Astrocyte of the spinal cord (primary cell): ENCODE measurements at regions not wholly inside any gene's neighbourhood (a gene's known extent, or its start where the extent isn't known, plus 50 kb on each side); places are given as distances from the start of the nearest gene placed in this dataset.

Source experiments
- DNase-seq: peaks from one replicate; pipeline ENCODE4 v3.0.0; 2011; ENCODE audit warnings: low read depth, low spot score
- H3K4me3 ChIP-seq: 2 replicates; pipeline ENCODE4 v1.5.1; 2011; ENCODE audit warnings: low read depth, mild to moderate bottlenecking, low read length, moderate library complexity
- in situ Hi-C: cut with HindIII; loops from 2 replicates; pipeline ENCODE4 v1.10.0; 2017; ENCODE audit warnings: low sequenced_read_pairs
- TF ChIP-seq, protein P1 (sequence below): IDR thresholded peaks from 2 replicates; pipeline ENCODE4 v1.5.1; 2012; ENCODE audit warnings: low read depth, mild to moderate bottlenecking, low read length, inconsistent platforms

DNA sequence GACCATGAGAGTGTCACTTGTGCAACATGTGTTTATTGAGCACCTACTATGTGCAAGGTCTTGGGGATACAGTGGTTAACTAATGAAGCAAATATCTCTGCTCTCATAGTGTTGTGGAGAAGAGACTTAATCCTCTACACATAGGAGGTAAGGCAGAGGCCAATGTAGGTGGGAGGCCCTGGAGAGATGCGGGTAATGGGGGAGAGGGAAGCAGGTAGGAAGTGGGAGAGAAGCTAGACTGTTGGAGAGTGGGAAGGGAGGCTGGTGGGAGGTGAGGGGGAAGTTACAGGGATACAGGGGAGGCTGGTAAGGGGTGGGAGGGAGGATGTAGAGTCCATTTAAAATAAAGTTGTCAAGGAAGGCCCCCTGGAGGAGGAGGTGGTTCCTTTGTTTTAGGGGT lies 240.0 kb downstream of the MIAT start:
- H3K4me3 ChIP-seq: no peak overlapping the region

DNA sequence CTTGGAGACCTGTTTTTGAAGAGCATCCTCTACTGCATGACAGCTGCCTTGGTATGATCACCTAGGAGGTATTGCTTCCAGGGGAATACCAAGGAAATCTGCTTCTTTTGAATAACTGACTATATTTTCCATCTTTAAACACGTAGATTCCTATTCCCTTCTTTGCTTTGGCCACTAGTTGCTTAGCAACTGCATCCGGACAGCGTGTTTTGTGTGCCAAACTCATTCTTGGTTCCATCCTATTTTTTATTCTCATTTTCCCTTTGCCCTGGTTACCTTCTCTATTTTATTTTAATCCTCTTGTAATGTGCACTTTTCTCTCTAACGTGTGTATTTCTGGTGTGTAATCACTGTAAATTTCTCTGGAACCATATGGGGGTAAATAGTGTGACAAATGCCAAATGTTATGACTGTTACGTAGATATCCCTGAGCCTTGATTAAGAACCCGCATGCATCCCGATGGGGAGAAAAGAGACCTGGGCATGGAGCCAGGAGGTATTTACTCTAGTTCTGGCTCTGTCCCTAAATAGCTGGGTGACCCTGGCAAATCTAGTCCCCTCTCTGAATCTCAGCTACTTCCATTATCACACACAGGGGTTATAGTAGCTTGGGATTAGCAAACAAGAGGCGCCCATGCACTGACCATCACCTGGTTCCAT lies 241.7 kb downstream of the MIAT start:
- no peak overlapping the region for H3K4me3 ChIP-seq
- in situ Hi-C loops: no loop called here
- no peak for DNase-seq
- TF ChIP-seq, protein P1, sequence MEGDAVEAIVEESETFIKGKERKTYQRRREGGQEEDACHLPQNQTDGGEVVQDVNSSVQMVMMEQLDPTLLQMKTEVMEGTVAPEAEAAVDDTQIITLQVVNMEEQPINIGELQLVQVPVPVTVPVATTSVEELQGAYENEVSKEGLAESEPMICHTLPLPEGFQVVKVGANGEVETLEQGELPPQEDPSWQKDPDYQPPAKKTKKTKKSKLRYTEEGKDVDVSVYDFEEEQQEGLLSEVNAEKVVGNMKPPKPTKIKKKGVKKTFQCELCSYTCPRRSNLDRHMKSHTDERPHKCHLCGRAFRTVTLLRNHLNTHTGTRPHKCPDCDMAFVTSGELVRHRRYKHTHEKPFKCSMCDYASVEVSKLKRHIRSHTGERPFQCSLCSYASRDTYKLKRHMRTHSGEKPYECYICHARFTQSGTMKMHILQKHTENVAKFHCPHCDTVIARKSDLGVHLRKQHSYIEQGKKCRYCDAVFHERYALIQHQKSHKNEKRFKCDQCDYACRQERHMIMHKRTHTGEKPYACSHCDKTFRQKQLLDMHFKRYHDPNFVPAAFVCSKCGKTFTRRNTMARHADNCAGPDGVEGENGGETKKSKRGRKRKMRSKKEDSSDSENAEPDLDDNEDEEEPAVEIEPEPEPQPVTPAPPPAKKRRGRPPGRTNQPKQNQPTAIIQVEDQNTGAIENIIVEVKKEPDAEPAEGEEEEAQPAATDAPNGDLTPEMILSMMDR: no peak

More for the DNA sequence above, 240.0 kb downstream of the MIAT start:
- TF ChIP-seq, protein P1: no peak
- no peak for DNase-seq
- in situ Hi-C loops: no loop called here

DNA sequence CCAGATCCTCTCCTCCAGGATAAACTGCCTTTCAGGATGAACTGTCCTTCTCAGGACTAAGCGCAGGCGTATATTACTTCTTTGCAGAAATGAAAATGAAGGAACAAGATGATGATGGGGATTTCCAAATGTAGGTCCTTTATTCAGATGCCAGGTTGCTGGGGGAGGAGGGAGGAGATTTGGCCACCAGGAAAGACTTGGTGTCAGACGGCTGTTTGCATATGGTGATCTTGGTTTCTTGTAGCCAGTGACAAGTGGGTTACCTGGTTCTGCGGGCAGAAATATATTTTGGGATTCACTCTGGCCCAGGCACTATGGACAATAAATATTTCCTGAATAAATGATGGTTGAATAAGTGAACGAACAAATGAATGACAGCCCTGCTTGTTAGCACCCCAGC lies 243.4 kb downstream of the MIAT start:
- in situ Hi-C loops: no loop called here
- no peak for DNase-seq
- H3K4me3 ChIP-seq: no peak overlapping the region

DNA sequence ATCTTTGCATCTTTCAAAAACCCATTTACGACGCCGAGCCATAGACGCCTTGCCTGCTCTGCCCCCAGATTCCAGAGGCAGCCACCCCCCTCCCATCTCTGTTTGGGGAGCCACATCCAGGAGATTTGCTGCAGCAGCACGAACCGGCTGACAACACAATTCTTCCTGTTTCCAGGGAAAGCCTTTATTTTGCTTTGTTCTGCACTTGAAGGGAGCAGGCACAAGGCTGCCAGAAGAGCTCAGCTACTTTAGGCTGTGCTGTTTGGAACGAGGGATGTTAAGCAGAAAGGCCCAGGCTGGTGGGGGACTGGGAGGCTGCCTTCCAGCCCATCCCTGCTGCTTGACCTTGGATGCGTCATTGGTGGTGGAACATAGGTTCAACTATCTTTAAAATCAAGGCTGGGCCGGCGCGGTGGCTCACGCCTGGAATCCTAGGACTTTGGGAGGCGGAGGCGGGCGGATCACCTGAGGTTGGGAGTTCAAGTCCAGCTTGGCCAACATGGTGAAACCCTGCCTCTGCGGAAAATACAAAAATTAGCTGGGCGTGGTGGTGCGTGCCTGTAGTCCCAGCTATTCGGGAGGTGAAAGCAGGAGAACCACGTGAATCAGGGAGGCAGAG lies 243.9 kb downstream of the MIAT start:
- in situ Hi-C loops: no loop called here
- H3K4me3 ChIP-seq: no peak overlapping the region

More for the DNA sequence above, 243.4 kb downstream of the MIAT start:
- TF ChIP-seq, protein P1: no peak

DNA sequence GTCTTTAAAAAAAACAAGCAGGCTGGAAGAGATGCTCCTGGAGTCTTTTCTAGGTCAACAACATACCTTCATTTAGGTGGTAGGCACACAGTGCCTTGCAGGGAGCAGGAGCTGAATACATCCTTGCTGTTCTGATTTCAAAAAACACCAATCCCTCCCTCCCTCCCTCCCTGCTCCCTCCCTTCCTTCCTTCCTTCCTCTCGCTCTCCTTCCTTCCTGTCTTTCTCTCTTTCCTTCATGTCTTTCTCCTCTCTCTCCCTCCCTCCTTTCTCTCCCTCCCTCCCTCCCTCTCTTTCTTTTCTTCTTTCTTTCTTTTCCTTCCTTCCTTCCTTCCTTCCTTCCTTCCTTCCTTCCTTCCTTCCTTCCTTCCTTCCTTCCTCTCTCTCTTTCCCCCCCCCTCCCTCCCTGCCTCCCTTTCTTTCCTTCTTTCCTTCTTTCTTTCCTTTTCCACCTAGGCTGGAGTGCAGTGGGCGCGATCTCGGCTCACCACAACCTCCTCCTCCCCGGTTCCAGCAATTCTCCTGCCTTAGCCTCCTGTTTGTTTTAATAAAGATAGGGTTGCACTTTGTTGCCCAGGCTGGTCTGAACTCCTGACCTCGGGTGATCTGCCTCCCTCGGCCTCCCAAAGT lies 245.1 kb downstream of the MIAT start:
- DNase-seq: no peak
- in situ Hi-C loops: no loop called here
- TF ChIP-seq, protein P1: no peak
- no peak overlapping the region for H3K4me3 ChIP-seq

More for the DNA sequence above, 243.9 kb downstream of the MIAT start:
- no peak for DNase-seq
- TF ChIP-seq, protein P1: no peak

DNA sequence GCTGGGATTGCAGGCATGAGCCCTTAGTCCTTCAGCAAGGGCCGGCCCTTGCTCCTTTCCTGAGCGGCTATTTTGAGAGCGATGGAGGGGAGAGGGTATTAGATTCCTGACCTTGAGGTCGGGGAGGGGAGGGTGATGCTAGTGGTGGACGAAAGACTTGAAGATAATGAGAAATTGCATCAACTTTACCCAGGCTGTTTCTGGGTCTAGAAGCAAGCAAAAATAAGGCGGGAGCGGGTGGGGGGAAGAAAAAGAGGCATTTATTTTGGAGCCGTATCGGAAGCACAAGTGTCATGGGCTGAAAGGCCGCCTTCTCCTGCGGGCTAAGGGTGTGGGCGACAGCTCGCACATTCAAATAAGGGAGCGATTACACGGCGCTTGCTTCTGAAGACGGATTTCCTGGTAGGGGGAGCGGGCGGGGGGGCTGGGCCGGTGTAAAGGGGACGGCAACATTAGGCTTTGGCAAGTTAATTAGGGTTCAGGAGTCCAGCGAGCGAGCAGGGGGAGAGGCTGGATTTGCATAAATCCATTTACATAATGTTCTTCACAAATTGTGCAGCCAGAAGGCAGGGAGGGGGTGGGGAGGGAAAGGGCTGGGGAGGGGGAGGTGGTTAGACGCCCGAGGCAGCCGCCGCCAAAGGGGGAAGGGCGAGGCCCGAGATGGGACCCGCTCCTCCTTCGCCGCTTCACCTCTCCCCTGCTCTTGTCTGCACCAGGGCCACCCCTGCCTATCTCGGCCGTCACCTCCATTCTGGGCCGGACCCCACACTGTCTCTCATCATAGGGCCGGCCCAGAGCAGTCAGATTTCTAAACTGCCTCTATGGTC lies 245.9 kb downstream of the MIAT start:
- in situ Hi-C loops: no loop called here
- TF ChIP-seq, protein P1: no peak
- DNase-seq: no peak
- H3K4me3 ChIP-seq: no peak overlapping the region
